Heart right ventricle (tissue), 16 donors: ENCODE measurements at regions not wholly inside any gene's neighbourhood (a gene's known extent, or its start where the extent isn't known, plus 50 kb on each side); places are given as distances from the start of the nearest gene placed in this dataset.

Source experiments
- ATAC-seq, 8 donors: fragments of 200-7000 bp; cut with Tn5 transposase; one replicate each; pipeline ENCODE4 v1.9.1; 2020; ENCODE audit warnings: mild to moderate bottlenecking in 8 of 8, moderate library complexity in 8 of 8, moderate number of reproducible peaks in 1 of 8
- DNase-seq, 2 donors: peaks; one replicate each; pipeline ENCODE4 v3.0.0-alpha.2; 2020
- H3K27ac ChIP-seq, 10 donors: fragments of 200-600 bp; sonication (generic) in 2 of 10; one replicate each; pipeline versions ENCODE4 v1.5.0 to v1.8.0; 2020 to 2022; ENCODE audit warnings: mild to moderate bottlenecking in 3 of 10
- H3K27me3 ChIP-seq, 7 donors: fragments of 200-600 bp; one replicate each; pipeline ENCODE4 v1.8.0; 2021 to 2022; ENCODE audit warnings: mild to moderate bottlenecking in 2 of 7
- H3K36me3 ChIP-seq, 9 donors: fragments of 200-600 bp; sonication (generic) in 1 of 9; one replicate each; pipeline versions ENCODE4 v1.5.0 to v1.8.0; 2020 to 2022; ENCODE audit warnings: mild to moderate bottlenecking in 2 of 9
- H3K4me1 ChIP-seq, 9 donors: fragments of 200-600 bp; sonication (generic) in 1 of 9; one replicate each; pipeline versions ENCODE4 v1.5.0 to v1.8.0; 2020 to 2022; ENCODE audit warnings: mild to moderate bottlenecking in 4 of 9
- H3K4me3 ChIP-seq, 10 donors: fragments of 200-600 bp; sonication (generic) in 2 of 10; one replicate each; pipeline versions ENCODE4 v1.5.0 to v1.8.0; 2020 to 2022; ENCODE audit warnings: mild to moderate bottlenecking in 7 of 10, moderate library complexity in 2 of 10
- H3K9me3 ChIP-seq, 11 donors: fragments of 200-600 bp in 10 of 11; sonication (generic) in 2 of 11; one replicate each; pipeline versions ENCODE4 v1.5.0 to v1.8.0; 2013 to 2022; ENCODE audit warnings: mild to moderate bottlenecking in 2 of 11, control low read depth in 1 of 11, moderate library complexity in 1 of 11
- CTCF ChIP-seq, 9 donors: fragments of 200-600 bp; sonication (generic) in 2 of 9; IDR thresholded peaks; one replicate each; pipeline versions ENCODE4 v1.5.0 to v1.8.0; 2021 to 2022; ENCODE audit warnings: antibody characterized with exemption in 9 of 9, mild to moderate bottlenecking in 5 of 9, moderate library complexity in 1 of 9
- WGBS, 2 donors: extraction: QIAGEN DNeasy Blood & Tissue Kit; methylation state at CpG; one replicate each; pipeline ENCODE4 v1.1.7; 2013; ENCODE audit warnings: inconsistent platforms in 1 of 2; 5-methylcytosine and 5-hydroxymethylcytosine counted together
- intact Hi-C, 10 donors: fragments of 100-400 bp; cut with DNase I; formaldehyde crosslinking; loops; one replicate each; pipeline versions ENCODE4 v1.11.1 to v1.14.2; 2022
- donor health status: Arrhythmogenic right ventricular cardiomyopathy.
- donor health status: ischemic (EF 13 %, LVEDD 7.1; RV severe dilation, severe dysfunction).
- donor health status: healthy with polysubstance abuse.
- donor health status: DM: no; HTN: yes; CAD: no.
- donor health status: DM: no; HTN: no; CAD: no.
- donor health status: ischemic (EF 25% LVEDD 6.9; RV normal size, moderate dysfunction).
- donor health status: ischemic (EF 25% LVEDD 5.7; RV mildly dilated, moderate dysfunction).
- donor health status: healthy.
- donor health status: DM: yes; HTN: yes; CAD: no.
- donor health status: Ischemic cardiomyopathy.
- donor health status: ischemic (EF 35%, LVEDD 5.7; RV mildly dilated, moderate dysfunction).
- donor health status: nonischemic (EF 11% LVEDD 7.7; RV severe dilation, severe dysfunction).
- donor health status: DM: yes; HTN: yes; CAD: no.
- donor health status: PGD.
- donor health status: ischemic (EF 29% LVEDD 5.4; RV normal size, mild dysfunction).
- donor health status: nonischemic (EF 23%, LVEDD 6.1; RV moderate dilation, normal function).

GRCh38 chr3:72194458-72194857 is 409.5 kb upstream of the PROK2 start:
- Histone ChIP-seq H3K27me3 (no peaks in the 10 kb centered on the region), H3K9me3 (peaks cover 0 to 17% (median 4%) of the 10 kb centered on the region in 11 donors), H3K36me3 (no peaks in the 10 kb centered on the region), H3K4me3 (no peak overlapping the region), H3K27ac (no peak overlapping the region), H3K4me1 (no peaks in the 10 kb centered on the region)
- 92 to 95% methylated on average over 6 of the region's 6 CpGs for WGBS, 2 donors
- TF ChIP-seq CTCF (IDR thresholded peaks at IDR 0.05) = no peak
- ATAC-seq (no peak), DNase-seq (no peak)
- intact Hi-C loops = no loop called here

GRCh38 chr3:72193771-72194430 is 409.0 kb upstream of the PROK2 start:
- H3K4me1 ChIP-seq = no peaks in the 10 kb centered on the region
- peaks cover 0 to 17% (median 4%) of the 10 kb centered on the region in 11 donors for H3K9me3 ChIP-seq
- no peaks in the 10 kb centered on the region for H3K36me3 ChIP-seq
- ATAC-seq (no peak), DNase-seq (no peak)
- no peak overlapping the region for H3K4me3 ChIP-seq
- no peaks in the 10 kb centered on the region for H3K27me3 ChIP-seq
- H3K27ac ChIP-seq = no peak overlapping the region
- TF ChIP-seq CTCF (IDR thresholded peaks at IDR 0.05) = no peak
- WGBS, 2 donors = 89% methylated on average over 11 of the region's 11 CpGs
- intact Hi-C loops = no loop called here

- intact Hi-C loops = no loop called here
- H3K27ac ChIP-seq = no peak overlapping the region
- H3K27me3 ChIP-seq = no peaks in the 10 kb centered on the region
- no peak for DNase-seq
- peaks cover 0 to 17% (median 4%) of the 10 kb centered on the region in 11 donors for H3K9me3 ChIP-seq
- no peaks in the 10 kb centered on the region for H3K4me1 ChIP-seq
- 92 to 96% methylated on average over 3 of the region's 3 CpGs for WGBS, 2 donors
- no peak for TF ChIP-seq CTCF (IDR thresholded peaks at IDR 0.05)
- H3K4me3 ChIP-seq = no peak overlapping the region
- H3K36me3 ChIP-seq = no peaks in the 10 kb centered on the region
- no peak for ATAC-seq
Observed at GRCh38 chr3:72192572-72192971, 407.6 kb upstream of the PROK2 start.

- intact Hi-C loops = no loop called here
- no peak for ATAC-seq
- Histone ChIP-seq H3K36me3 (no peaks in the 10 kb centered on the region), H3K27me3 (no peaks in the 10 kb centered on the region), H3K27ac (no peak overlapping the region), H3K4me3 (no peak overlapping the region), H3K9me3 (peaks cover 0 to 17% (median 4%) of the 10 kb centered on the region in 11 donors), H3K4me1 (peaks cover 0 to 5% (median 0%) of the 10 kb centered on the region in 9 donors)
- TF ChIP-seq CTCF (IDR thresholded peaks at IDR 0.05) = no peak
- DNase-seq = no peak
- WGBS, 2 donors = 95 to 97% methylated on average over 4 of the region's 4 CpGs
Observed at GRCh38 chr3:72191209-72191960, 406.4 kb upstream of the PROK2 start.
